Skin epidermis (tissue), 12 donors: ENCODE measurements at regions not wholly inside any gene's neighbourhood (a gene's known extent, or its start where the extent isn't known, plus 50 kb on each side); places are given as distances from the start of the nearest gene placed in this dataset.
A peak's percentile ranks its signal among the peaks of the same experiment; 100 is the strongest.

Experiments
- H3K27ac ChIP-seq, 21 experiments: fragments of 200-600 bp; sonication (generic) in 11 of 21; one replicate each; pipeline ENCODE4 v1.5.0; 2020; ENCODE audit warnings: mild to moderate bottlenecking in 3 of 21, inconsistent platforms in 2 of 21, moderate library complexity in 2 of 21
- H3K4me3 ChIP-seq, 7 experiments: fragments of 200-600 bp; sonication (generic) in 2 of 7; one replicate each; pipeline ENCODE4 v1.5.0; 2020; ENCODE audit warnings: inconsistent platforms in 2 of 7, mild to moderate bottlenecking in 2 of 7, moderate library complexity in 1 of 7

- no peak overlapping the region for H3K4me3 ChIP-seq
- no peak overlapping the region for H3K27ac ChIP-seq
Observed at GRCh38 chr20:41956338-41957074, 338.3 kb upstream of the CHD6 start.

GRCh38 chr20:41952166-41952565 is 334.0 kb upstream of the CHD6 start:
- Histone ChIP-seq H3K27ac (no peak overlapping the region), H3K4me3 (no peak overlapping the region)

- no peak overlapping the region for H3K4me3 ChIP-seq
- no peak overlapping the region for H3K27ac ChIP-seq
Observed at GRCh38 chr20:41951615-41952014, 333.4 kb upstream of the CHD6 start.

- H3K27ac ChIP-seq: no peak overlapping the region
- H3K4me3 ChIP-seq: no peak overlapping the region
Observed at GRCh38 chr20:41939659-41940058, 321.5 kb upstream of the CHD6 start.

GRCh38 chr20:41938353-41938752 is 320.2 kb upstream of the CHD6 start:
- H3K4me3 ChIP-seq: no peak overlapping the region
- H3K27ac ChIP-seq: no peak overlapping the region

- Histone ChIP-seq H3K27ac (no peak overlapping the region), H3K4me3 (no peak overlapping the region)
Observed at GRCh38 chr20:41935259-41935791, 317.1 kb upstream of the CHD6 start.

- no peak overlapping the region for H3K27ac ChIP-seq
- no peak overlapping the region for H3K4me3 ChIP-seq
Observed at GRCh38 chr20:41932431-41932830, 314.3 kb upstream of the CHD6 start.

- H3K4me3 ChIP-seq: no peak overlapping the region
Observed at GRCh38 chr20:41927655-41928054, 309.5 kb upstream of the CHD6 start.

GRCh38 chr20:41927189-41927588 is 309.0 kb upstream of the CHD6 start:
- Histone ChIP-seq H3K4me3 (no peak overlapping the region), H3K27ac (no peak overlapping the region)

More at GRCh38 chr20:41927655-41928054, 309.5 kb upstream of the CHD6 start:
- H3K27ac ChIP-seq: no peak overlapping the region

- Histone ChIP-seq H3K4me3 (no peak overlapping the region), H3K27ac (no peak overlapping the region)
Observed at GRCh38 chr20:41925476-41925875, 307.3 kb upstream of the CHD6 start.

- Histone ChIP-seq H3K27ac (no peak overlapping the region), H3K4me3 (no peak overlapping the region)
Observed at GRCh38 chr20:41923624-41924023, 305.4 kb upstream of the CHD6 start.

GRCh38 chr20:41913146-41913545 is 295.0 kb upstream of the CHD6 start:
- Histone ChIP-seq H3K27ac (no peak overlapping the region), H3K4me3 (no peak overlapping the region)

GRCh38 chr20:41910558-41910957 is 292.4 kb upstream of the CHD6 start:
- no peak overlapping the region for H3K27ac ChIP-seq
- H3K4me3 ChIP-seq: no peak overlapping the region

- Histone ChIP-seq H3K27ac (no peak overlapping the region), H3K4me3 (no peak overlapping the region)
Observed at GRCh38 chr20:41905199-41905598, 287.0 kb upstream of the CHD6 start.

- Histone ChIP-seq H3K4me3 (no peak overlapping the region), H3K27ac (peak overlapping the region in 1 of 21 experiments; percentile 44)
Observed at GRCh38 chr20:41903586-41903985, 285.4 kb upstream of the CHD6 start.

GRCh38 chr20:41902346-41902745 is 284.2 kb upstream of the CHD6 start:
- Histone ChIP-seq H3K4me3 (no peak overlapping the region), H3K27ac (no peak overlapping the region)

GRCh38 chr20:41900201-41900691 is 282.1 kb upstream of the CHD6 start:
- Histone ChIP-seq H3K27ac (no peak overlapping the region), H3K4me3 (no peak overlapping the region)

- Histone ChIP-seq H3K27ac (no peak overlapping the region), H3K4me3 (no peak overlapping the region)
Observed at GRCh38 chr20:41897708-41898107, 279.5 kb upstream of the CHD6 start.

- no peak overlapping the region for H3K4me3 ChIP-seq
- H3K27ac ChIP-seq: no peak overlapping the region
Observed at GRCh38 chr20:41895241-41896032, 277.3 kb upstream of the CHD6 start.

GRCh38 chr20:41894255-41894963 is 276.2 kb upstream of the CHD6 start:
- H3K27ac ChIP-seq: no peak overlapping the region
- no peak overlapping the region for H3K4me3 ChIP-seq
